GM18870 (cell line): ENCODE measurements at regions not wholly inside any gene's neighbourhood (a gene's known extent, or its start where the extent isn't known, plus 50 kb on each side); places are given as distances from the start of the nearest gene placed in this dataset.
"Not testable (repeated sequence)": the region's sequence is repeated elsewhere in the genome, so short reads cannot be mapped to it uniquely, and the experiment has no call there.

Source experiments
- ATAC-seq: cut with Tn5 transposase; IDR thresholded peaks from one replicate; pipeline ENCODE4 v1.9.1; 2021; ENCODE audit warnings: moderate library complexity; ENCODE audit not compliant: unreplicated experiment

- ATAC-seq: peak; percentile 11
Measured at GRCh38 chrX:52261125-52261462, 76.4 kb downstream of the MAGED4 start.

DNA sequence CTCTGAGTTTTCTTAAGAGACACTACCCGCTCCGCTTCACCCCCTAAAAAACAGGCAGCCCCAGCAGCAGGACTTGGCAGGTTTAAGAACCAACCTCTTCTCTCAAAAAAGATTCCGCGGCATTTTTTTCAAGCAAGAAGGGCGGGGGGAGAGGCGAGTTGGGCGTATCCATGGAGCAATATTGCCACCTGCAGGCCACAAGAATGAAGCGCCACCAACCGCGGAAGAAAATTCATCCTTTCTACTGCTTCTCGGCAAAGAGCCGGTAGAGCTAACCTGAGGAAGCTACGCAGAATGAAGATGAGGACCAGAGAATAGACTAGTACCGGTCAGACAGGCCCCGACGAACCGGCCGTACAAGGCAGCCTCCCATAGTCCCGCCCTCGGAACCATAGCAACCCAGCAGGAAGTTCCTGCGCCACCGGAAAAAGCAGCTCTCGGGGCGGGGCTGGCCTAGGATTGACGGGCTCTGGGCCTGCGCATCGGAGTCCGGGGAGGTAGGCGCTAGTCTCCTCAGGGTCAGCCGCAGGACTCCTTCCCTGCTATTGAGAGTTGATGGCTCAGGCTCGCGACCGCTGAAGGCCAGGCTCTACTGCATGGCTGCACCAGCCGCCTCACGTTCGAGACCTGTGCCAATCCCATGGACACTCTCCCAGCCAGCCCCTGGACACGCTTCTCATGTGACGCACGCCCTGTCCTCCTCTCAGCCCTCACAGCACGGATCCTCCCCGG, 76.9 kb downstream of the MAGED4 start:
- peak; percentile 96 for ATAC-seq

DNA sequence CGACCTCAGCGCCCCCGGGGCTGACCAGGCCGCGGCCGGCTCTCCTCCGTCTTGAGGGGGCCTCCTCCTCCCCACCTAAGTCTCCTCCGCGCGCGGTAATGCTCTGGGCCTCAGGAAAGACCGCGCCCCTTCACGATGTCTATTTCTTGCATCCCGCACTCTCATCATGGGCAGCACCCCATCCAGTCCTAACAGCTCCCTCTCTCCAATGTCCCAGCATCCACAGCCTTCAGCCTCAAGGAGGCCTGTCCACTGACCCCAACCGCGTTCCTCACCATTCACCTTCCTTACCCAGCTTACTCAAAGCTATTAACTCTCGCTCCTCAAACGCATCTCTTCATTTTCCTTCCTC, 77.5 kb downstream of the MAGED4 start:
- ATAC-seq: no peak

- no peak for ATAC-seq
Measured at GRCh38 chrX:52263417-52263816, 78.7 kb downstream of the MAGED4 start.

DNA sequence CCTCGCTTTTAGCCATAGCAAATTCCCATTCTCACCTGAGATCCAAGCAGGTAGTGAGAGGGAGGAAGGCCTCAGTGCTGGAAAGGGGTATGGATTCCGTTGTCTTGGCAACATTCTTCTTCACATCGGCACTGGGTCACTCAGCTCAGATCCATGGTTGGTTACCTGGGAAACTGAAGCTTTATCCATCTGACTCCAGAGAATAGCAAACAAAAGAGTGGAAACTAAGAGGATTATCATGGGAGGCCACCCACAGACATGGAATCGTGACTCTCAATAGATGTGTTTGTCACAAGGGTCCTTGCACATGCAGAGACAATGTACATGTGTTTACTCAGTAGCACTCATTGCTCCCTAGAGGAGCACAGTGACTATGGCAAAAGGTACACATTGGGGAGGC, 81.0 kb downstream of the MAGED4 start:
- ATAC-seq: no peak

- ATAC-seq: not testable (repeated sequence)
Measured at GRCh38 chrX:52268502-52268901, 83.8 kb downstream of the MAGED4 start.

GRCh38 chrX:52270453-52271116, 85.9 kb downstream of the MAGED4 start:
- ATAC-seq: no peak

- no peak for ATAC-seq
Measured at GRCh38 chrX:52271206-52271605, 86.5 kb downstream of the MAGED4 start.

GRCh38 chrX:52277666-52278065, 91.2 kb upstream of the XAGE2 start:
- ATAC-seq: no peak

GRCh38 chrX:52280812-52281211, 88.0 kb upstream of the XAGE2 start:
- ATAC-seq: no peak

- ATAC-seq: no peak
Measured at GRCh38 chrX:52284865-52285264, 84.0 kb upstream of the XAGE2 start.

DNA sequence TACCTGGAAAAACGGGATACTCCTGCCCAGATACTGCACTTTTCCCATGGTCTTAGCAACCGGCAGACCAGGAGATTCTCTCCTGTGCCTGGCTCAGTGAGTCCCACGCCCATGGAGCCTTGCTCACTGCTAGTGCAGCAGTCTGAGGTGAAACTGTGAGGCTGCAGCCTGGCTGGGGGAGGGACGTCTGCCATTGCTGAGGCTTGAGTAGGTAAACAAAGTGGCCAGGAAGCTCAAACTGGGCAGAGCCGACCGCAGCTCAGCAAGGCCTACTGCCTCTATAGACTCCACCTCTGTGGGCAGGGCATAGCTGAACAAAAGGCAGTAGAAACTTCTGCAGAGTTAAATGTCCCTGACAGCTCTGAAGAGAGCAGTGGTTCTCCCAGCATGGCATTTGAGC, 69.9 kb upstream of the XAGE2 start:
- not testable (repeated sequence) for ATAC-seq

- not testable (repeated sequence) for ATAC-seq
Measured at GRCh38 chrX:52308532-52308931, 60.3 kb upstream of the XAGE2 start.
